HG03159 (cell line): ENCODE measurements at regions not wholly inside any gene's neighbourhood (a gene's known extent, or its start where the extent isn't known, plus 50 kb on each side); places are given as distances from the start of the nearest gene placed in this dataset.

ENCODE experiments used
- ATAC-seq: cut with Tn5 transposase; IDR thresholded peaks from one replicate; pipeline ENCODE4 v1.9.1; 2021; ENCODE audit warnings: mild to moderate bottlenecking, moderate library complexity; ENCODE audit not compliant: unreplicated experiment

GRCh38 chr2:4455486-4456155, 752.2 kb downstream of the DCDC2C start:
- ATAC-seq = no peak

- ATAC-seq = no peak
Observed at GRCh38 chr2:4464634-4465266, 761.4 kb downstream of the DCDC2C start.

DNA sequence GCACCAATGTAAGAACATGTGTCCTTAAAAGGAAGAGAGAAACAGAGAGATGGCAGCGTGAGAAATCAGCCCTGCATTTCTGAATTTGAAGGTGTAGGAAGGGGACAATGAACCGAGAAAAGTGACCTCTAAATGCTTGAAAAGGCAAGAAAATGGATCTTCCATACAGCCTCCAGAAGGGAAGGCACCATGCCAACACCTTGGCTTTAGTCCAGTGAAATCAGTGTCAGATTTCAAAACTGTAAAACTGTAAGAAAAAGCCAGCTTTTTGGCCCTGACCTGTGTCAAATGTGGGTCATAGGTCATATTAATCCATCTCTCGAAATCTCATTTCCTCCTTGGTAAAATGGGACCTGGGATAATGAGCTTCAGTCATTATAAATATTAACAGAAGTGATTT, 762.3 kb downstream of the DCDC2C start:
- ATAC-seq = no peak

DNA sequence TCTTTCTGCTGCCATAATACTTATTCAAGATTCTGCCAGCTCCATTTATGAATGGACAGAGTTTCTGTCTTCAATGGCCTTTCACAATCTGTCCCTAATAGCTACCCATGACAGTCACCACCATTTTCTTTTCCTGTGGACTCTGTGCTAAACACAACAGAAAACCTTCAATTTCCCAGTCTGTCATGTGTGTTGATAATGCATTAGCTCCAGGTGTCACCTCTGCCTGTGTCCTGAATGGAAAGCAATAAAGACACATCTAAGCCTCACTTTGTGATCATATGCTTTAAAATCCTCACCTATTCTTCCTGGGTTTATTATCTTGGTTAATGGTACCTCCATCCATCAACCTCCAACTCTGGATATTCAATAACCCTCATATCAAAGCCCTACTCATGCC, 772.2 kb downstream of the DCDC2C start:
- no peak for ATAC-seq

- no peak for ATAC-seq
Observed at GRCh38 chr2:4483050-4483449, 779.7 kb downstream of the DCDC2C start.

- ATAC-seq = no peak
Observed at GRCh38 chr2:4486971-4487370, 783.6 kb downstream of the DCDC2C start.

DNA sequence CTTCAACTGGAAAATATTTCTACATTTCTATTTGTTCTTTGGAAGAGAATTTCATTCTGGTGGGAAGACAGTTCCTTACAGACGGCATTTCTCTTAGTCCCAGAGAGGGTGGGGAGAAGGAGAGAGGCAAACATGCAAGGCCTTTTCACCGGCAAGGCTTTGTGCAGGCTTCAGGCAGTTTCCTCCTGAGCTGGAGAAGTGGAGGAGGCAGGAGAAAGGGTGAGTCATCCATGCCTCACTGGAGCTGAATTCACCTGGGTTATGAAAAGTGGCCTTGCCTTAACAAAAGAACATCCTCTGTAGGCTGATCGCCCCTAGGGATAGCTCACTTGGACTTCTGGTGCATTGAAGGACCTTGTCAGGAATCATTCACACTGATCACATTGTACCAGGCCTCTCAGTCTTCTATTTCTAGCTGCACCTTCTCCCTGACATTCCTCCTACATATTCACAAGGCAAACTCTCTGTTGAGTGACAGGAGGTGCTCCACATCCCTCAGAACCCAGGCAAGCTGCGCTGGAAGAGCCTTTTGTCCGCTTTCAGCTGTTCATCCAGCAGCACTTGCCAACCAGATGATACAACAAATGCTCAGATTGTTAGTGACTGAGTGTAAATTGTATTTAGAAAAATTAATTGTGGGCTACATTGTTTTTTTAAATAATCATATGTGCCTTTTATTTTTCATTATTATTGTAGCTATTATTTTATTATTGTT, 796.1 kb downstream of the DCDC2C start:
- ATAC-seq = no peak

GRCh38 chr2:4501525-4501924, 798.1 kb downstream of the DCDC2C start:
- no peak for ATAC-seq

GRCh38 chr2:4502230-4502843, 799.0 kb downstream of the DCDC2C start:
- no peak for ATAC-seq

DNA sequence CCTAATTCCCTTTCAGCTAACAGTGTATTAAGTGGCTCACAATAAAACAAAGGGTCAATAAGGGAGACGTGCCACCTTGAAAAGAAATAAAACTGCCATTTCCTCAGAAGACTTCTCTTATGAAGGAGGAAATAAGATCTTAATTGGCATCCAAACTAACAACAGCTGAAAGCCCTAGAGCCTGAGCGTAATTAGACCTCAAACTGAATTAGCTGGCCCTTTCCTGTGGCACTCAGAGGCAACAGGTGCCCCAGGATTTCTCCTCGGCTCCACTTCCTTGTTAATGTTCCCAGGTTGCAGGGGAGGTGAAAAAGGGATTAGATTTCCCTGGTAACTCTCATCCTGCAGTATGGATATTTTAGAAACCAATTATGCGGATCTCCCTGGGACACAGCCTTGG, 804.3 kb downstream of the DCDC2C start:
- ATAC-seq = no peak

- ATAC-seq = no peak
Observed at GRCh38 chr2:4515871-4516761, 812.7 kb downstream of the DCDC2C start.

- no peak for ATAC-seq
Observed at GRCh38 chr2:4518596-4518995, 815.2 kb downstream of the DCDC2C start.

DNA sequence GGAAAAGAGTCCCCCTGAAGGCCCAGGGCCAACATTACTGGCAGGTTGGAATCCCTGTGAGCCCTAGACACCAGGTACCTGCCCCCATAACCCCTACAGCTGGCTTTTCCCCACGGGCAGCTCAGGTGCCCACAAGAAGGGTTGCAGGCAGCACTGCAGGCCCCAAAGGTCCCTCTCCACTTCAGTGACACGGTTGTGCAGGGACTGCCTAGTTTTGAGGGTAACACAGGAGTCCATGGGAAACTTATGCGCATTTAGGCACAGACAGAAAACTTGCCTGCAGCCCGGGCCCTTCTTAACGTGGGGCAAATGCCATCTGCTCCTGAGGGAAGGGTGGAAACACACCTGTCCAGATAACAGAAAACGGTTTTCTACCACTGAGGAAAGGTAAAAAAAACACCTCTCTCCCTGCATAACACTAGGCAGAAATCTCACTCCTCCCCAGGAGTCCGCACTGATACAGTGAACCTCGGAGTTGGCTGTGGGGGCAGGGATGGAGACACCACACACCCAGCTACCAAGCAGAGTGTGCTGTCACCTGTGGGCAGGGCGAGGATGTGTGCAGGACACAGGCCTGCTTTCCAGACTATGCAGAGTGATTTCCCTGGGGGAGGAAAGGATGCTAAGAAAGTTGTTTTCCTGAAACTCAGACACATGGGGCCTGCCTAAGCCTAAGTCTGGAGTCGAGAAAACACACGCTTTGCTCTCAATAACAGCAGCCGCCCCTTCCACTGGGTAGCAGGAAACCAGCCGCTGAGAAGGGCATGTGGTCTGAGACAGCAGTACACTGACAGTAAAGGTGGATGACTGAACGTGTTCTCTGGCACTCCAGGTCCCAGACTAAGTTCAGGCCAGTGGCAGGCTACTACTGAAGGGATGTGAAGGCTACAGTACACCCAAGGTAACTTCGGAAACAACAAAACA, 819.4 kb downstream of the DCDC2C start:
- no peak for ATAC-seq

DNA sequence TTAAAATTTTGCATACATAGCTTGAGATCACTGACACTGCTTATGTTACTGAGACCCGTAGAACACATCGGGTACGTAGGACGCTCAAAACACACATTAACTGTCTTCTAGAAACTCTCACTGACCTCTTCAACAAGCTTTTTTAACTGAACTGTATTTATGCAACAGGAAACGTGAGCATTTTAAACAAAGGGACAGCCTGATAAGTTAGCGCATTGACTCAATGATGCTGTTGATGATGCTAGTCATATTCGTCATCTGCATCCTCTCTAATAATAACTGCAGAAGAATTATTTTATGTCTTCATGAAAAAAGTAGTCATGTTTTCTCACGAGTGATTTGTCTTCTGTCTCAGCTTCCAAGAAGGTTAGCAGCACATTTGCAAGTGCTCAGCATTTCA, 824.0 kb downstream of the DCDC2C start:
- no peak for ATAC-seq

- no peak for ATAC-seq
Observed at GRCh38 chr2:4528246-4528645, 824.9 kb downstream of the DCDC2C start.

DNA sequence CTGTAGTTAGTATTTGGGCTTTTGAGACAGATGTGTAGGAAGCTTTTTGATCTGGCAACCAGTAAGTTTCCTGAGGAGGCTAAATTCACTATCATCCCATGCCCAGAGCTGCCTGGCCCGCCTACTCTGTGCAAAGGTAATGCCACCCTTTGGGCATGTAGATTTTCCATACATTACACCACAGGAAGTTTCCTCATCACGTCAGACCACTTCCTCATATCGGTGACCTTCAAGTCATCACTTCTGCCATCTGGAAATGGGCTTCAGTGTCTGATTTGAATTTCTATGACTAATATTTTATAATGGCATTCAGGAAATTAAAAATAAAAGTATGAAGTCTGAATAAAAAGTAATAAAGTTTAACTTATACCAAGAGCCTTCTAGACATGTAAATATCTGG, 825.4 kb downstream of the DCDC2C start:
- no peak for ATAC-seq

- ATAC-seq = no peak
Observed at GRCh38 chr2:4529738-4530137, 826.4 kb downstream of the DCDC2C start.

- no peak for ATAC-seq
Observed at GRCh38 chr2:4530231-4530630, 826.9 kb downstream of the DCDC2C start.

GRCh38 chr2:4533806-4534205, 830.4 kb downstream of the DCDC2C start:
- no peak for ATAC-seq

DNA sequence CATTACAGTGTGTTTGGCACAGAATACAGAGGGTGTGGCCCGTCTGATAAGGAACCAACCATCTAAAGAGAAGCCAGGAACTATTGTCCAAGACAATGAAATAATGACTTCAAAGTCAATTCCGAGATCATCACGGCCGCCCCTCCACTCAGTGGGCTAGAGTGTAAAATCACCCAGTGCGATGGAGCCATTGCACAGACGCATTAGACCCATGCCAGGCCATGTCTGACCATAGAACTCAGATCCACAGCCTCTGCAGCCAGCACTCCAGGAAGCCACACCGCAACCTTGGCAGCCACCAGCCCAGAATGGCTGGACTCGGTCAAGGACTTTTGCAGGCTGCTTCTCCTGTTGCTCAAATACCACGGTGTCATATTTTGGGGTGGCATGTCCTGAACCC, 835.7 kb downstream of the DCDC2C start:
- no peak for ATAC-seq
